Neuronal stem cell (in vitro differentiated cells): ENCODE measurements at regions not wholly inside any gene's neighbourhood (a gene's known extent, or its start where the extent isn't known, plus 50 kb on each side); places are given as distances from the start of the nearest gene placed in this dataset.
"Not testable (repeated sequence)": the region's sequence is repeated elsewhere in the genome, so short reads cannot be mapped to it uniquely, and the experiment has no call there.

Experiments
- DNase-seq: peaks from one replicate; pipeline ENCODE4 v3.0.0-alpha.2; 2013; ENCODE audit warnings: low spot score
- H2AFZ ChIP-seq: one replicate; pipeline ENCODE4 v1.6.1; 2013; ENCODE audit warnings: mild to moderate bottlenecking, low read length, inconsistent platforms
- H2AK5ac ChIP-seq: 2 replicates; pipeline ENCODE4 v1.6.1; 2013; ENCODE audit warnings: low read depth, mild to moderate bottlenecking, inconsistent platforms, low read length, moderate library complexity, mixed read lengths
- H2BK120ac ChIP-seq: 2 replicates; pipeline ENCODE4 v1.6.1; 2013; ENCODE audit warnings: low read depth, mild to moderate bottlenecking, inconsistent platforms, low read length, moderate library complexity, mixed read lengths
- H2BK12ac ChIP-seq: one replicate; pipeline ENCODE4 v1.6.1; 2013; ENCODE audit warnings: low read length, inconsistent platforms
- H2BK15ac ChIP-seq: 2 replicates; pipeline ENCODE4 v1.6.1; 2013; ENCODE audit warnings: mild to moderate bottlenecking, low read length, inconsistent platforms, mixed read lengths
- H2BK5ac ChIP-seq: one replicate; pipeline ENCODE4 v1.6.1; 2013; ENCODE audit warnings: inconsistent platforms, mild to moderate bottlenecking, low read length, moderate library complexity
- H3K14ac ChIP-seq: one replicate; pipeline ENCODE4 v1.6.1; 2013; ENCODE audit warnings: low read length, inconsistent platforms
- H3K18ac ChIP-seq: 2 replicates; pipeline ENCODE4 v1.6.1; 2013; ENCODE audit warnings: low read length, inconsistent platforms
- H3K23ac ChIP-seq: 2 replicates; pipeline ENCODE4 v1.6.1; 2013; ENCODE audit warnings: low read depth, mild to moderate bottlenecking, mixed read lengths, low read length, inconsistent platforms; ENCODE audit not compliant: poor library complexity
- H3K27ac ChIP-seq: replicated peaks from 3 replicates; pipeline ENCODE4 v1.5.1; 2013; ENCODE audit warnings: low read length, inconsistent platforms
- H3K27me3 ChIP-seq, 3 experiments: 2 replicates each; pipeline ENCODE4 v1.6.1; 2013; ENCODE audit warnings: low read length in 3 of 3, mild to moderate bottlenecking in 2 of 3, inconsistent platforms in 1 of 3, low read depth in 1 of 3, mixed read lengths in 1 of 3, moderate library complexity in 1 of 3; ENCODE audit not compliant: control insufficient read depth in 3 of 3, insufficient read depth in 3 of 3
- H3K36me3 ChIP-seq, 2 donors: replicated peaks in 1 of 2; 2 replicates each; pipeline ENCODE4 v1.6.1; 2013; ENCODE audit warnings: low read length in 2 of 2; ENCODE audit not compliant: control insufficient read depth in 2 of 2, insufficient read depth in 2 of 2
- H3K4ac ChIP-seq: 2 replicates; pipeline ENCODE4 v1.6.1; 2013; ENCODE audit warnings: inconsistent platforms, mild to moderate bottlenecking, low read length, moderate library complexity
- H3K4me1 ChIP-seq, 2 donors: 1 replicate in 1 of 2; 2 replicates in 1 of 2; pipeline ENCODE4 v1.6.1; 2013; ENCODE audit warnings: low read length in 2 of 2, low read depth in 1 of 2; ENCODE audit not compliant: control insufficient read depth in 2 of 2, insufficient read depth in 1 of 2
- H3K4me2 ChIP-seq: one replicate; pipeline ENCODE4 v1.6.1; 2013; ENCODE audit warnings: mild to moderate bottlenecking, low read length, inconsistent platforms; ENCODE audit not compliant: insufficient read depth, poor library complexity, severe bottlenecking
- H3K4me3 ChIP-seq, 2 donors: 2 replicates each; pipeline ENCODE4 v1.5.1; 2013; ENCODE audit warnings: low read length in 2 of 2, mild to moderate bottlenecking in 2 of 2, inconsistent platforms in 1 of 2, moderate library complexity in 1 of 2
- H3K79me1 ChIP-seq: one replicate; pipeline ENCODE4 v1.6.1; 2013; ENCODE audit warnings: low read depth, mild to moderate bottlenecking, inconsistent platforms, low read length, moderate library complexity
- H3K9ac ChIP-seq: one replicate; pipeline ENCODE4 v1.6.1; 2013; ENCODE audit warnings: mild to moderate bottlenecking, low read depth, low read length, inconsistent platforms; ENCODE audit not compliant: poor library complexity
- H3K9me3 ChIP-seq, 2 donors: replicated peaks in 1 of 2; 2 replicates each; pipeline versions ENCODE3 to v1.6.1; 2013; ENCODE audit warnings: low read length in 2 of 2, mild to moderate bottlenecking in 2 of 2, inconsistent platforms in 1 of 2, low read depth in 1 of 2, mixed read lengths in 1 of 2, moderate library complexity in 1 of 2; ENCODE audit not compliant: control insufficient read depth in 2 of 2, insufficient read depth in 1 of 2
- H4K8ac ChIP-seq: one replicate; pipeline ENCODE4 v1.6.1; 2013; ENCODE audit warnings: low read depth, mild to moderate bottlenecking, inconsistent platforms, low read length, moderate library complexity
- H4K91ac ChIP-seq: one replicate; pipeline ENCODE4 v1.6.1; 2013; ENCODE audit warnings: low read length, low read depth, mild to moderate bottlenecking, inconsistent platforms; ENCODE audit not compliant: poor library complexity
- WGBS, 2 donors: extraction: QIAGEN DNeasy Blood & Tissue Kit; methylation state at CpG; one replicate each; pipeline ENCODE4 v1.1.7; 2013; ENCODE audit warnings: missing lambda C conversion rate in 2 of 2, mixed read lengths in 1 of 2; ENCODE audit not compliant: insufficient read length in 2 of 2, insufficient replicate concordance in 1 of 2; ENCODE audit errors: extremely low coverage in 2 of 2; 5-methylcytosine and 5-hydroxymethylcytosine counted together

- no CpG with 5 or more reads among the region's 7 CpGs for WGBS, 2 donors
Observed at GRCh38 chr1:30216602-30217001, 506.8 kb downstream of the MATN1 start.

DNA sequence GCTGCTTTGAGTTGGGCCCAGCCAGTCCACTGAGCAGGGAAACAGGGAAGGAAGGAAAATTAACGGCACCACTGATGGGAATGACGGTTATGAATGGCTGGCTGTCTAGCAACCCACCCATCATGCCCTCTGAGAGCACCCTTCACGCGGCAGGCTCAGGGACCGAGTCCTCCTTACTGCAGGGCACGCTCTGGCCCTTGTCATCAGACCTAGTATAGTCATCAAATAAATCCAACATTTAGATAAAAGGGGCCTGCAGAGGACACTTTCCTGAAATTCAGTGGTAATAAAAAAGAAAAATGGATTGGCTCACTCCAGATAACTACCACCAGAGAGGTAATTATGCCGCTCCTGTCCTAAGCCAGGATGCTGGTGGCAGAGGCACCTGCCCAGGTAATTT lies 509.4 kb downstream of the MATN1 start:
- H3K36me3 ChIP-seq, result no peaks in the 10 kb centered on the region
- H3K9ac ChIP-seq, result no peak overlapping the region
- H3K27ac ChIP-seq, result no peak overlapping the region
- H2BK12ac ChIP-seq, result no peak overlapping the region
- H3K9me3 ChIP-seq, result peaks cover 0 to 3% of the 10 kb centered on the region in 2 donors
- no peak overlapping the region for H3K4me2 ChIP-seq
- peaks cover 0 to 3% of the 10 kb centered on the region in 2 donors for H3K4me1 ChIP-seq
- H3K4ac ChIP-seq, result no peak overlapping the region
- peaks cover 0 to 3% (median 0%) of the 10 kb centered on the region in 3 experiments for H3K27me3 ChIP-seq
- H2BK120ac ChIP-seq, result no peak overlapping the region
- no peak overlapping the region for H3K23ac ChIP-seq
- H2AFZ ChIP-seq, result no peak overlapping the region
- H3K14ac ChIP-seq, result no peak overlapping the region
- no CpG with 5 or more reads among the region's 7 CpGs for WGBS, 2 donors
- no peak overlapping the region for H2AK5ac ChIP-seq
- H2BK5ac ChIP-seq, result no peak overlapping the region
- H2BK15ac ChIP-seq, result no peak overlapping the region
- no peak overlapping the region for H4K8ac ChIP-seq
- no peak overlapping the region for H4K91ac ChIP-seq
- no peak for DNase-seq
- no peaks in the 10 kb centered on the region for H3K79me1 ChIP-seq
- H3K4me3 ChIP-seq, result no peak overlapping the region
- H3K18ac ChIP-seq, result no peak overlapping the region

More at GRCh38 chr1:30216602-30217001, 506.8 kb downstream of the MATN1 start:
- H3K14ac ChIP-seq, result no peak overlapping the region
- no peak overlapping the region for H2BK120ac ChIP-seq
- no peak overlapping the region for H2AFZ ChIP-seq
- no peak overlapping the region for H2BK5ac ChIP-seq
- peaks cover 0 to 3% (median 2%) of the 10 kb centered on the region in 3 experiments for H3K27me3 ChIP-seq
- no peak overlapping the region for H4K91ac ChIP-seq
- no peak overlapping the region for H3K27ac ChIP-seq
- no peak overlapping the region for H2AK5ac ChIP-seq
- H2BK15ac ChIP-seq, result no peak overlapping the region
- no peak overlapping the region for H3K4ac ChIP-seq
- peaks cover 0 to 3% of the 10 kb centered on the region in 2 donors for H3K9me3 ChIP-seq
- no peaks in the 10 kb centered on the region for H3K36me3 ChIP-seq
- no peak overlapping the region for H2BK12ac ChIP-seq
- H3K23ac ChIP-seq, result peak overlapping the region; percentile 6
- no peak overlapping the region for H3K4me2 ChIP-seq
- H3K9ac ChIP-seq, result peak overlapping the region; percentile 25
- no peak for DNase-seq
- H3K4me1 ChIP-seq, result peaks cover 0 to 3% of the 10 kb centered on the region in 2 donors
- H3K79me1 ChIP-seq, result no peaks in the 10 kb centered on the region
- H4K8ac ChIP-seq, result no peak overlapping the region
- peak overlapping the region in 1 of 2 donors; percentile 39 for H3K4me3 ChIP-seq
- H3K18ac ChIP-seq, result no peak overlapping the region

- H3K36me3 ChIP-seq, H3K4me1 ChIP-seq, DNase-seq, H3K18ac ChIP-seq, H3K23ac ChIP-seq, H4K91ac ChIP-seq, H2AFZ ChIP-seq, H3K27ac ChIP-seq, H3K79me1 ChIP-seq, H3K4me2 ChIP-seq, H3K9me3 ChIP-seq, H3K27me3 ChIP-seq, H2AK5ac ChIP-seq, H2BK120ac ChIP-seq, H3K14ac ChIP-seq, H2BK12ac ChIP-seq, H3K4ac ChIP-seq, H4K8ac ChIP-seq, H2BK5ac ChIP-seq, H3K9ac ChIP-seq, H3K4me3 ChIP-seq, H2BK15ac ChIP-seq: not testable (repeated sequence)
- WGBS, 2 donors, result 83% methylated on average over 1 of the region's 1 CpG; no CpG with 5 or more reads in 1 of the 2 donors
Observed at GRCh38 chr1:30207962-30208361, 515.4 kb downstream of the MATN1 start.

- H3K4ac ChIP-seq, H3K36me3 ChIP-seq, H3K9ac ChIP-seq: not testable (repeated sequence)
Observed at GRCh38 chr1:30206631-30207030, 516.8 kb downstream of the MATN1 start.

More at GRCh38 chr1:30206631-30207030, 516.8 kb downstream of the MATN1 start:
- H3K79me1 ChIP-seq, H4K8ac ChIP-seq, H2BK120ac ChIP-seq, H2BK12ac ChIP-seq, H3K4me1 ChIP-seq, H3K4me3 ChIP-seq, H2BK15ac ChIP-seq, H3K23ac ChIP-seq, H3K18ac ChIP-seq, H3K27ac ChIP-seq, H2BK5ac ChIP-seq, DNase-seq, H3K27me3 ChIP-seq, H3K14ac ChIP-seq, H3K9me3 ChIP-seq, H4K91ac ChIP-seq, H3K4me2 ChIP-seq, H2AFZ ChIP-seq, H2AK5ac ChIP-seq: not testable (repeated sequence)
- no CpG with 5 or more reads among the region's 5 CpGs for WGBS, 2 donors
